ES-I3 (cell line): ENCODE measurements at regions not wholly inside any gene's neighbourhood (a gene's known extent, or its start where the extent isn't known, plus 50 kb on each side); places are given as distances from the start of the nearest gene placed in this dataset.
"Not testable (repeated sequence)": the region's sequence is repeated elsewhere in the genome, so short reads cannot be mapped to it uniquely, and the experiment has no call there.

ENCODE experiments used
- H3K36me3 ChIP-seq: 2 replicates; pipeline ENCODE4 v1.6.1; 2013; ENCODE audit warnings: mild to moderate bottlenecking, low read length, control low read depth, moderate library complexity; ENCODE audit not compliant: insufficient read depth
- H3K4me1 ChIP-seq: 2 replicates; pipeline ENCODE4 v1.6.1; 2013; ENCODE audit warnings: mild to moderate bottlenecking, control low read depth, low read length; ENCODE audit not compliant: insufficient read depth
- H3K9ac ChIP-seq: 2 replicates; pipeline ENCODE4 v1.6.1; 2013; ENCODE audit warnings: low read depth, mild to moderate bottlenecking, low read length, moderate library complexity
- H3K9me3 ChIP-seq: 2 replicates; pipeline ENCODE4 v1.6.1; 2013; ENCODE audit warnings: mild to moderate bottlenecking, low read length, moderate library complexity; ENCODE audit not compliant: control insufficient read depth, insufficient read depth

DNA sequence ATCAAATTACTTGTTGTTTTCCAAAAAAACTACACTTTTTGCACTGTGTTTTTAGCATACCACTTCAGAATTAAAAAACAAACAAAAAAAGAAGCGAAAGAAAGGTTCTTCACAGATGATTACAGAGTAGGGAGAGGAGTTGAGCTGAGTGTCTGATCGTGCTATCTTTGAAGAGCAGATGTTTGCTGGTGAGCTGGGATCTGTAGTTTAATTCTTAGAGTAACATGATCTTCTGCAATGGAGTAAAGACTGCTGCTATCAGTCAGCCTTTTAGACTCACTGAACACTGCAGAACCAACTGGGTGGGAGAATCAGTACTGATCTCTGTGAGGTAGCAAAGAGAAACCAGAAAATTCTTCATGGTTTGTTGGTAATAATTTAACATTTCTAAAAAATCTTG lies 1197.8 kb upstream of the SORCS1 start:
- Histone ChIP-seq H3K9ac (no peak overlapping the region), H3K4me1 (no peaks in the 10 kb centered on the region), H3K36me3 (no peaks in the 10 kb centered on the region)

GRCh38 chr10:108360187-108360586 lies 1195.7 kb upstream of the SORCS1 start:
- H3K4me1 ChIP-seq, result no peaks in the 10 kb centered on the region
- H3K36me3 ChIP-seq, result no peaks in the 10 kb centered on the region
- no peak overlapping the region for H3K9ac ChIP-seq
- no peaks in the 10 kb centered on the region for H3K9me3 ChIP-seq

More for the DNA sequence above, 1197.8 kb upstream of the SORCS1 start:
- H3K9me3 ChIP-seq, result no peaks in the 10 kb centered on the region

- Histone ChIP-seq H3K4me1 (no peaks in the 10 kb centered on the region), H3K36me3 (no peaks in the 10 kb centered on the region), H3K9ac (no peak overlapping the region), H3K9me3 (no peaks in the 10 kb centered on the region)
These were observed 1194.4 kb upstream of the SORCS1 start for GRCh38 chr10:108358912-108359311.

GRCh38 chr10:108352771-108353170 lies 1188.3 kb upstream of the SORCS1 start:
- Histone ChIP-seq H3K9ac (no peak overlapping the region), H3K4me1 (no peaks in the 10 kb centered on the region), H3K9me3 (no peaks in the 10 kb centered on the region), H3K36me3 (no peaks in the 10 kb centered on the region)

DNA sequence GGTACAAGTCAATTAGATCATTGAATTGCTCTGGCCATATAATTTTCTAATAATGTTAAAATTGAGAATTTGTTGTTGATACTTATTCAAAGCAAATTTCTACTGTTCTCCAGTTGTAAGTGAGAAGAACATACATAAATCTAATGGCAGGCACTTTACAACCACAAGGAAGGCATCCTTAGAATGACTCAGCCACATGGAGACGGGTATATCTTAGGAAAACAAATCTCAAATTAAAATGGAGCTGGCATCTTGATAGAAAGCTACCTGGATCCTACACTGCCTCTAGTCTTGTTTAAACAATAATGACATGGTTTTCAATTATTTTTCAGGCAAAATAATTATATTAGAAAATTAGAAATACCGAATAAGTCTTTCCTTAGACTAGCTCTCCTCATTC lies 1183.7 kb upstream of the SORCS1 start:
- no peaks in the 10 kb centered on the region for H3K36me3 ChIP-seq
- no peak overlapping the region for H3K9ac ChIP-seq
- no peaks in the 10 kb centered on the region for H3K9me3 ChIP-seq
- H3K4me1 ChIP-seq, result peaks cover 5% of the 10 kb centered on the region; the same call in 1 of the 2 replicates

GRCh38 chr10:108346066-108346465 lies 1181.6 kb upstream of the SORCS1 start:
- Histone ChIP-seq H3K36me3 (no peaks in the 10 kb centered on the region), H3K4me1 (peaks cover 5% of the 10 kb centered on the region; the same call in 1 of the 2 replicates), H3K9me3 (no peaks in the 10 kb centered on the region), H3K9ac (no peak overlapping the region)

GRCh38 chr10:108338146-108338545 lies 1173.6 kb upstream of the SORCS1 start:
- Histone ChIP-seq H3K4me1 (no peaks in the 10 kb centered on the region; the same call in 1 of the 2 replicates), H3K9ac (no peak overlapping the region), H3K9me3 (no peaks in the 10 kb centered on the region), H3K36me3 (no peaks in the 10 kb centered on the region)

DNA sequence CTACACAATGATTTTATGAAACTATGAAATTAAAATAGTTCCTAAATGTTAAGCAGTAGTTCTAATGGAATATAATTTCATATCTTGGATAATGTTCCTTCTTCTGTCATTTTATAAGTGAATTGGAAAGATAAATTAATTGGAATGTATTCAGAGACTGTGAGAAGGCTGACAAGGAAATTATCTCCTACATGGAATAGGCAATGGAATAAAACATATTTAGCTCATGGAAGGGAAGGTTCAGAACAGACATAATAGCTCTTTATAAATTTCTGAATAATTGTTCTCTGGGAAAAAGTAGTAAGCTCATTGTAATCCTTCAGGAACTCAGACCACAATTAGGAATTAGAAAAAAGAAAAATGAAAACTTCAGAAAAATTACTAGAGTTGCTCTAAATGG lies 1172.3 kb upstream of the SORCS1 start:
- no peak overlapping the region for H3K9ac ChIP-seq
- no peaks in the 10 kb centered on the region; the same call in 1 of the 2 replicates for H3K4me1 ChIP-seq
- H3K9me3 ChIP-seq, result no peaks in the 10 kb centered on the region
- no peaks in the 10 kb centered on the region for H3K36me3 ChIP-seq

- H3K9me3 ChIP-seq, result no peaks in the 10 kb centered on the region
These were observed 1163.2 kb upstream of the SORCS1 start for GRCh38 chr10:108327706-108328105.

DNA sequence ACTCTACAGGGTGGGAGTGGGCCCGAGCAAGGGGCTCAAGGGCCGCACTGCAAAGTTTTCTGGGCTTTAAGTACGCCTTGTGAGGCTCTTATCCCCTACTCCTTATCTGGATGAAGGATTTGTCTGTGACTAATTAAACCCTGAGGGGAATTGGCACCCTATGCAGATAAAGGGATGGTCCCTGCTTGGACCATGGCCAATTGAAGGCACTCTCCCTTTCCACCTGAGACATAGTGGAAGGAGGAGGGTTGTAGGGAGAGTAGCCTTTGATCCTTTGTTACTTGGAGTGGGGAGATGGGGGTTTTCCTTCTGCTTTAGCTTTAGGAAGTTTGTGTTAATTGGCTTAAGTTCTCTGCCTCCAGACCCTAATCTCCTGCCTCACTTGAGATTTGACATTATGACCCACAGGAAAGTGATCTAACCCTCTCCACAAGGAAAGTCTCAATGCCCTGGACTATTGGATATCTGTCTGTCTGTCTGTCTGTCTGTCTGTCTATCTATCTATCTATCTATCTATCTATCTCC lies 1158.8 kb upstream of the SORCS1 start:
- no peaks in the 10 kb centered on the region for H3K9me3 ChIP-seq
- H3K4me1 ChIP-seq, result peaks cover 20% of the 10 kb centered on the region; the same call in 1 of the 2 replicates
- H3K9ac ChIP-seq, result no peak overlapping the region
- no peaks in the 10 kb centered on the region for H3K36me3 ChIP-seq

More at GRCh38 chr10:108327706-108328105, 1163.2 kb upstream of the SORCS1 start:
- no peak overlapping the region for H3K9ac ChIP-seq
- H3K36me3 ChIP-seq, result no peaks in the 10 kb centered on the region
- H3K4me1 ChIP-seq, result peaks cover 20% of the 10 kb centered on the region; the same call in 1 of the 2 replicates

- Histone ChIP-seq H3K9me3 (no peaks in the 10 kb centered on the region), H3K9ac (no peak overlapping the region), H3K4me1 (peaks cover 11% of the 10 kb centered on the region; the same call in 1 of the 2 replicates), H3K36me3 (no peaks in the 10 kb centered on the region)
These were observed 1155.1 kb upstream of the SORCS1 start for GRCh38 chr10:108319434-108320222.

DNA sequence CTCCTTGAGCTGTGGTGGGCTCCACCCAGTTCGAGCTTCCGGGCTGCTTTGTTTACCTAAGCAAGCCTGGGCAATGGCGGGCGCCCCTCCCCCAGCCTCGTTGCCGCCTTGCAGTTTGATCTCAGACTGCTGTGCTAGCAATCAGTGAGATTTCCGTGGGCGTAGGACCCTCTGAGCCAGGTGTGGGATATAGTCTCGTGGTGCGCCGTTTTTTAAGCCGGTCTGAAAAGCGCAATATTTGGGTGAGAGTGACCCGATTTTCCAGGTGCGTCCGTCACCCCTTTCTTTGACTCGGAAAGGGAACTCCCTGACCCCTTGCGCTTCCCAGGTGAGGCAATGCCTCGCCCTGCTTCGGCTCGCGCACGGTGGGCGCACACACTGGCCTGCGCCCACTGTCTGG lies 1151.1 kb upstream of the SORCS1 start:
- H3K9ac ChIP-seq, result peak overlapping the region; percentile 56; the same call in 1 of the 2 replicates
- H3K4me1 ChIP-seq, H3K36me3 ChIP-seq, H3K9me3 ChIP-seq: not testable (repeated sequence)

- Histone ChIP-seq H3K36me3 (no peaks in the 10 kb centered on the region), H3K9ac (no peak overlapping the region), H3K9me3 (no peaks in the 10 kb centered on the region), H3K4me1 (no peaks in the 10 kb centered on the region)
These were observed 1143.4 kb upstream of the SORCS1 start for GRCh38 chr10:108307925-108308312.

GRCh38 chr10:108307250-108307924 lies 1142.9 kb upstream of the SORCS1 start:
- Histone ChIP-seq H3K36me3 (no peaks in the 10 kb centered on the region), H3K9ac (no peak overlapping the region), H3K9me3 (no peaks in the 10 kb centered on the region), H3K4me1 (no peaks in the 10 kb centered on the region)

DNA sequence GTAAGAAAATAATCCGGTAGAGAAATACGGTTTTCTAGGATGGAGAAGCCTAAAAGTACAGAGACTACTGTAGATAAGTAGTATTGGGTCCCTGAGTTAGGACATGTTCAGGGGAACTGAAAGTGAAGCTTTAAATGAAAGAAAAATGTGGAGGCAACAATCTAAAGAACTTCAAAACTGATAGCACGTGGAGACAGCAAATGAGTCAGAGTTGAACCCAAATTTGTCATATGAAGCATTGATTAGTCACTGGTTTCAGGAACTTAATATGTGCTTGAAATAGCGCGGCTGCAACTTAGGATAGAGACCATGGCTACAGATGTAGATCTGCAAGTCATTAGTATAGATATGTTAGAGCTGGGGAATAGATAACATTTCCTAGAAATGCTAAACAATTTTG lies 1138.6 kb upstream of the SORCS1 start:
- Histone ChIP-seq H3K9me3 (no peaks in the 10 kb centered on the region), H3K9ac (no peak overlapping the region), H3K4me1 (no peaks in the 10 kb centered on the region), H3K36me3 (no peaks in the 10 kb centered on the region)
